GM18909 (cell line): ENCODE measurements at regions not wholly inside any gene's neighbourhood (a gene's known extent, or its start where the extent isn't known, plus 50 kb on each side); places are given as distances from the start of the nearest gene placed in this dataset.

Experiments used
- ATAC-seq: cut with Tn5 transposase; IDR thresholded peaks from one replicate; pipeline ENCODE4 v1.9.1; 2021; ENCODE audit warnings: mild to moderate bottlenecking; ENCODE audit not compliant: unreplicated experiment, poor library complexity

- ATAC-seq: no peak
Observed at GRCh38 chr1:38724160-38725131, 135.1 kb downstream of the RRAGC start.

- no peak for ATAC-seq
Observed at GRCh38 chr1:38721816-38722215, 137.8 kb downstream of the RRAGC start.

- ATAC-seq: no peak
Observed at GRCh38 chr1:38719880-38720279, 139.7 kb downstream of the RRAGC start.

GRCh38 chr1:38718031-38718430 is 141.5 kb downstream of the RRAGC start:
- ATAC-seq: no peak

GRCh38 chr1:38716229-38716628 is 143.3 kb downstream of the RRAGC start:
- ATAC-seq: no peak

- ATAC-seq: no peak
Observed at GRCh38 chr1:38715415-38715814, 144.2 kb downstream of the RRAGC start.

- no peak for ATAC-seq
Observed at GRCh38 chr1:38712046-38712445, 147.5 kb downstream of the RRAGC start.

GRCh38 chr1:38708701-38709258 is 150.8 kb downstream of the RRAGC start:
- ATAC-seq: no peak

GRCh38 chr1:38701088-38701487 is 158.5 kb downstream of the RRAGC start:
- no peak for ATAC-seq

GRCh38 chr1:38700077-38700470 is 159.5 kb downstream of the RRAGC start:
- no peak for ATAC-seq

GRCh38 chr1:38699330-38700076 is 160.1 kb downstream of the RRAGC start:
- ATAC-seq: no peak

GRCh38 chr1:38697387-38697786 is 162.2 kb downstream of the RRAGC start:
- no peak for ATAC-seq

GRCh38 chr1:38696371-38696770 is 163.2 kb downstream of the RRAGC start:
- ATAC-seq: no peak

GRCh38 chr1:38693759-38694158 is 165.8 kb downstream of the RRAGC start:
- ATAC-seq: no peak

- ATAC-seq: no peak
Observed at GRCh38 chr1:38693031-38693430, 166.5 kb downstream of the RRAGC start.

- ATAC-seq: no peak
Observed at GRCh38 chr1:38690790-38691449, 168.7 kb downstream of the RRAGC start.

GRCh38 chr1:38686927-38687255 is 172.7 kb downstream of the RRAGC start:
- ATAC-seq: no peak

- ATAC-seq: no peak
Observed at GRCh38 chr1:38686167-38686926, 173.2 kb downstream of the RRAGC start.

- ATAC-seq: no peak
Observed at GRCh38 chr1:38685388-38685787, 174.2 kb downstream of the RRAGC start.
